ENCODE measurements at regions not wholly inside any gene's neighbourhood (a gene's known extent, or its start where the extent isn't known, plus 50 kb on each side); places are given as distances from the start of the nearest gene placed in this dataset.
"Not testable (repeated sequence)": the region's sequence is repeated elsewhere in the genome, so short reads cannot be mapped to it uniquely, and the experiment has no call there.

GRCh38 chr22:27240298-27241075, 561.1 kb downstream of the MN1 start:
- DNase-seq: no peak

- no peak for DNase-seq
Measured at GRCh38 chr22:27241430-27242321, 559.9 kb downstream of the MN1 start.

DNA sequence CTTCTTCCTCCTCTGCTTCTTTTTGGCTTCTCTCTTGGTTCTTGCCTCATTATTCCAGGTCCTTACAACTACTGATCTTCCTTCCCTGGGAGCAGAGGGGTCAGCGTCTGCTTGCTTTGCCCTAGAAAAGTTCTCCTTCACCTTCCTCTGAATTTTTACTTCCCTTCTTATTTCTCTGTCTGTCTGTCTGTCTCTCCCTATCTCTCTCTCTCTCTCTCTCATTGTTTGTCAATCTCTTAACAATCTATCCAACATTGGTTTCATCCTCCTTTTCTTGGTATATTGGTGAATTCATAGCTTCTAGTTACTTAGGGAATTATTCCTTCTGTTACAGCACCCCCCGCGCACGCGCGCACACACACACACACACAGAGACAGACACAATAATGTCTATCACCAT, 559.1 kb downstream of the MN1 start:
- DNase-seq: no peak

DNA sequence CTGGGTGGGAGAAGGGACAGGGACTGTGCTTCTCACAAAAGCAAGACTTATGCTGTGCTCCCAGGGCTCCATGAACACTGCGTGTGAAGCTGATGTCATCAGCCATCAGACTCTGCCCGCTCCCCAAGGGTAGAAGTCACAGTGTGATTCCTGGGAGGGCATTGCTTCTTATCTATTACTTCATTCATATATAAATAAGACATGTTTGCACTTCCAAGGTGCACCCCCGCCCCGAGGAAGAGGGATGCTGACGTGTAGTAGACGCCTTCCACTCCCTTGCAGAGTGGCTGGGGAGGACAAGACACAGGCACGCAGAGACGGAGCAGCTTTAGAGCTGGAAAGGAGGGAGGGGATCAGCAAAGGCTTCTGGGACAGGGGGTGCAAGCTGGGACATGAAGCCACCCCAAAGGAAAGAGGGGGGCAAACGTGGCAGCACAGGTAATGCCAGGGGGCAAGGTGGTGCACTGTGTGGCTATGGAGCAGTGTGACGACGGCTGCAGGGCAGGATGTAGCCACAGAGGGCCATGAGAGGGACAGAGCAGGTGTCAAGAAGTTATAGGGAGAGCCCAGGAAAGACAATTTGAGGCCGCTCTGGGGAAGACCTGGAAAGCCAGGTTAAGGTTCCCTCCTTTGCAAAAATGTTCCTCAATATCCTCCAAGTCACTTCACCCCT, 558.5 kb downstream of the MN1 start:
- DNase-seq: no peak

GRCh38 chr22:27244328-27244727, 557.2 kb downstream of the MN1 start:
- DNase-seq: no peak

GRCh38 chr22:27245056-27245455, 556.5 kb downstream of the MN1 start:
- DNase-seq: no peak

GRCh38 chr22:27246558-27246957, 555.0 kb downstream of the MN1 start:
- no peak for DNase-seq

- no peak for DNase-seq
Measured at GRCh38 chr22:27247701-27248434, 553.7 kb downstream of the MN1 start.

DNA sequence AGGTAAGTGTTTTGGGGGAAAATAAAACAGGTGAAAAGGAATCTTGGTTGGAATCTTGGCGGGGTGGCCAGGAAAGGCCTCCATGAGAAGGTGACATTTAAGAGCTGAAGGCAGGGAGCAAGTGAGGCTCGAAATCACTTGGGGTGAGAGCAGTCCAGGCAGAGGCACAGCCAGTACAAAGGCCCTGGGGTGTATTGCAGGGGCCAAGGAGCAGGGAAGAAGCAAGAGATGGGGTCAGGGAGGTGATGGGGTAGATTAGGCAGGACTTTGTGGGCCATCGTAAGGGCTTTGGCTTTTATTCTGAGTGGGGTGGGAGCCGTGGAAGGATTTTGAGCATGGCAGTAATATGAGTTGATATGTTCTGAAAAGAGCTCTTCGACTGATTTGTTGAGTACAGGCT, 551.1 kb downstream of the MN1 start:
- DNase-seq: no peak

GRCh38 chr22:27250886-27251285, 550.7 kb downstream of the MN1 start:
- no peak for DNase-seq

GRCh38 chr22:27251563-27251962, 550.0 kb downstream of the MN1 start:
- no peak for DNase-seq

DNA sequence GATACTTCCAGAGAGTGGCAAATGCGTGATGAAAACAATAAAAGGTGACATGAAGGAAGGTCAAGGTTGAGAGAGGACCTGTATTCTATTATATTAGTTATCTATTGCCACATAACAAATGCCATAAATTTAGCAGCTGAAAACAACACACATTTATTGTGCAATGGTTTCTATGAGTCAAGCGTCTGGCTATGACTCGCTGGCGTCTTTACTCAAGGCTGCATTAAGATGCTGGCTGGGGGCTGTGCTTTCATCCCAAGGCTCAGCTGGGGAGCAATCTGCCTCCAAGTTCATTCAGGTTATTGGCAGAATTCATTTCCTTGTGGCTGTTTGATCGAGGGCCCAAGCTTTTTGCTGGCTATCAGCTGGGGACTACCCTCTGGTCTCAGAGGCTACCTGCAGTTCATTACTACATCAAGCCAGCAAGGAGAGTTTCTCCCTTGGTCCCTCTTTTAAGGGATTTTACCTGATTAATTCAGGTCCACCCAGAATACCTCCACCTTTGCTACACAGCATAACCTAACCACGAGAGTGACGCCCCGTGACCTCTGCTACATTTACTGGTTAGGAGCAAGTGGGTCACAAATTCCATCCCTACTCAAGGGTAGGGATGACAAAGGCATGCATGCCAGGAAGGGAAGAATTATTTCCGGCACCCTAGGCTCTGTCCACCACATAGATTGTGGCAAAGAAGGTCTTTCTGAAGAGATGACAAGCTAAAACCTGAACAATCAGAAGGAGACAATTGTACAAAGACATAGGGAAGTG, 549.1 kb downstream of the MN1 start:
- DNase-seq: no peak

- no peak for DNase-seq
Measured at GRCh38 chr22:27253108-27253902, 548.3 kb downstream of the MN1 start.

- not testable (repeated sequence) for DNase-seq
Measured at GRCh38 chr22:27254063-27254462, 547.5 kb downstream of the MN1 start.

DNA sequence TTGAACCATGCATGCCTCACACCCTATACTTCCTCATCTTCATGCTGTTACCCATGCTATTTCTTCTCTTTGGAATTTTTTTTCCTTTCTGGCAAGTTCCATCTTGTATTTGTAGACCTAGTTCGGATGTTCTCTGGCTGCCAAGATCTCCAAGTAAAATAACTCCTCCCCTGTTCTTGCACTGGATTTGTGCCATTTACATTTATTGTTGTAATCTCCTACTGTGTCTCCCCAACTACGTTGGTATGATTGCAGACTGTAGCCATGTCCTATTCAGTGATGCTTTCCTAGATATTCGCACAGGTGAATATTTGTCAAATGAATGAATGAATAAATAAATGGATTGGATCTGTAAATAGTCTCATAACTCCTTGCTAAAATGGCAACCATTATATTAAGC, 546.0 kb downstream of the MN1 start:
- no peak for DNase-seq

GRCh38 chr22:27257987-27258386, 543.6 kb downstream of the MN1 start:
- no peak for DNase-seq

DNA sequence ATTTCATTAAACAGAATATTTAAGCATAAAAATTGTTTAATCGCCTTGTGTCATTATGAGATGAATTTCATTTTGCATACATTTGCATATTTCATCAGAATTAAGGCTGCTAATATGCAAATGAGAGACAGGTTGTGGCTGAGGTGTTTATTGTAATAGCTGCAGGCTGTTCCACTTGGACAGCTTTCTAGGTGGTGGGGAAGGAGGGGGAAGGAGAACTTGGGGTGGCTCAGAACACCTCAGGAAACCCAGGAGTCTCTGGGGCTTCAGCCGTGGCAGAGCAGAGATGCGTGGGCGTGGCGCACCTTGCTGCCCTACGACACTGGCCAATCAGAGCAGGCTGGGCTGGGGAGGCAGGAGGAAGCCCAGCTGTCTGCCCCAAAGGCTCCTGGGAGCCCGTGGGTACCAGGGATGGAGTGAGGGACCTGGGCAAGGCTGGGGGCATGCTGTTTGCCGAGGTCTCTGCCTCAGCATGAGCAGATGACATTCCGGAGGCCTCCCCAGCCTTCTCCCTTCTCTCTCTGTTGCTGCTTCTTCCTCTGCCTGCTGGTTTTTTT, 542.9 kb downstream of the MN1 start:
- DNase-seq: no peak

GRCh38 chr22:27259433-27259832, 542.1 kb downstream of the MN1 start:
- DNase-seq: no peak

GRCh38 chr22:27260087-27260698, 541.4 kb downstream of the MN1 start:
- DNase-seq: no peak

GRCh38 chr22:27262361-27262760, 539.2 kb downstream of the MN1 start:
- no peak for DNase-seq
